ENCODE measurements at regions not wholly inside any gene's neighbourhood (a gene's known extent, or its start where the extent isn't known, plus 50 kb on each side); places are given as distances from the start of the nearest gene placed in this dataset.

GRCh38 chr10:4661511-4662255 is 164.3 kb upstream of the AKR1E2 start:
- Histone ChIP-seq H3K36me3 (ENCODE audit: low read depth, low read length) (no peaks in the 10 kb centered on the region), H3K9me3 (ENCODE audit: low read length) (no peaks in the 10 kb centered on the region), H3K27me3 (ENCODE audit: low read length) (no peaks in the 10 kb centered on the region), H4K20me1 (ENCODE audit: low read length) (no peaks in the 10 kb centered on the region), H3K27ac (ENCODE audit: low read length) (peak overlapping the region; percentile 98), H3K9me2 (replicated peaks; ENCODE audit: low read length) (no peaks in the 10 kb centered on the region), H3F3A (ENCODE audit: low read length, unreplicated experiment) (peaks cover 5% of the 10 kb centered on the region), H3K4me1 (ENCODE audit: insufficient read depth, low read length) (peaks cover 53% of the 10 kb centered on the region), H2AFZ (ENCODE audit: low read length) (no peak overlapping the region), H3K4me3 (ENCODE audit: low read length) (no peak overlapping the region), H3K79me2 (ENCODE audit: low read length) (peaks cover 33% of the 10 kb centered on the region), H3K4me2 (ENCODE audit: low read length) (no peak overlapping the region), H3K9ac (ENCODE audit: low read length) (peak overlapping the region; percentile 88)
- BruUV-seq (replicated peaks): no TSS peak
- ATAC-seq: no peak
- ChIA-PET CTCF (no interaction called here), POLR2A (ENCODE audit: unreplicated experiment) (no interaction called here)
- TF ChIP-seq EZH2phosphoT487 (IDR thresholded peaks at IDR 0.05; ENCODE audit: borderline replicate concordance, low read length): no peak
- TF ChIP-seq EZH2 (IDR thresholded peaks at IDR 0.05; ENCODE audit: low read length, unreplicated experiment): no peak
- TF ChIP-seq CTCF (conservative IDR thresholded peaks at IDR 0.05; ENCODE audit: low read depth, low read length): no peak
- intact Hi-C loops (cut with micrococcal nuclease): loop anchor here (2.0 kb wide), 3 partner anchors 25 to 381 kb away; no protein-coding TSS in a partner anchor
- no peak for DNase-seq

GRCh38 chr10:4658777-4659176 is 167.2 kb upstream of the AKR1E2 start:
- ChIA-PET CTCF (no interaction called here), POLR2A (ENCODE audit: unreplicated experiment) (no interaction called here)
- ATAC-seq (no peak), DNase-seq (peak; percentile 33)
- no peaks in the 10 kb centered on the region for H4K20me1 ChIP-seq (ENCODE audit: low read length)
- H3K36me3 ChIP-seq (ENCODE audit: low read depth, low read length): no peaks in the 10 kb centered on the region; the same call in 1 of the 2 replicates
- TF ChIP-seq EZH2phosphoT487 (IDR thresholded peaks at IDR 0.05; ENCODE audit: borderline replicate concordance, low read length): no peak
- TF ChIP-seq EZH2 (IDR thresholded peaks at IDR 0.05; ENCODE audit: low read length, unreplicated experiment): no peak
- no peak for TF ChIP-seq CTCF (conservative IDR thresholded peaks at IDR 0.05; ENCODE audit: low read depth, low read length)
- H3K4me2 ChIP-seq (ENCODE audit: low read length): no peak overlapping the region
- no peak overlapping the region for H2AFZ ChIP-seq (ENCODE audit: low read length)
- H3K9ac ChIP-seq (ENCODE audit: low read length): 0 out of 2 replicates have a peak overlapping the region, but pooled peaks have one; percentile 8
- peaks cover 33% of the 10 kb centered on the region for H3K79me2 ChIP-seq (ENCODE audit: low read length)
- H3K4me1 ChIP-seq (ENCODE audit: insufficient read depth, low read length): peaks cover 36% of the 10 kb centered on the region
- no peak overlapping the region for H3K4me3 ChIP-seq (ENCODE audit: low read length)
- no peaks in the 10 kb centered on the region for H3F3A ChIP-seq (ENCODE audit: low read length, unreplicated experiment)
- H3K9me3 ChIP-seq (ENCODE audit: low read length): no peaks in the 10 kb centered on the region
- H3K9me2 ChIP-seq (replicated peaks; ENCODE audit: low read length): no peaks in the 10 kb centered on the region
- intact Hi-C loops (cut with micrococcal nuclease): loop anchor here (10.0 kb wide), 2 partner anchors 114 to 1464 kb away; no protein-coding TSS in a partner anchor
- BruUV-seq (replicated peaks): no TSS peak
- H3K27ac ChIP-seq (ENCODE audit: low read length): peak overlapping the region; percentile 46
- no peaks in the 10 kb centered on the region for H3K27me3 ChIP-seq (ENCODE audit: low read length)

All from PC-3 (cell line).